ENCODE measurements at regions not wholly inside any gene's neighbourhood (a gene's known extent, or its start where the extent isn't known, plus 50 kb on each side); places are given as distances from the start of the nearest gene placed in this dataset.

- no peak overlapping the region for H3K27ac Mint-ChIP-seq
- Histone ChIP-seq H2BK120ac (ENCODE audit: low read depth, low read length, poor library complexity, severe bottlenecking) (no peak overlapping the region), H2AFZ (ENCODE audit: low read length) (no peak overlapping the region), H3K18ac (ENCODE audit: insufficient read length, low read depth, low read length) (no peak overlapping the region), H3K79me1 (ENCODE audit: insufficient read depth, low read depth, low read length, poor library complexity, severe bottlenecking) (no peaks in the 10 kb centered on the region), H3K9me3 (ENCODE audit: control insufficient read depth, low read depth, low read length) (no peaks in the 10 kb centered on the region), H3K23me2 (ENCODE audit: insufficient read length, low read depth, low read length, poor library complexity, severe bottlenecking) (no peaks in the 10 kb centered on the region), H2BK20ac (ENCODE audit: low read depth, low read length, poor library complexity, severe bottlenecking) (no peak overlapping the region), H3K27ac (ENCODE audit: insufficient read length, low read depth, low read length) (no peak overlapping the region), H2BK12ac (ENCODE audit: insufficient read length, low read depth, low read length) (no peak overlapping the region), H4K20me1 (ENCODE audit: control insufficient read depth, insufficient read depth, insufficient read length) (no peaks in the 10 kb centered on the region), H2BK5ac (ENCODE audit: insufficient read length, low read length) (no peak overlapping the region), H3K4me2 (ENCODE audit: insufficient read depth, insufficient read length, low read length) (no peak overlapping the region), H3K4ac (ENCODE audit: low read depth, low read length) (no peak overlapping the region), H3K14ac (ENCODE audit: insufficient read depth, low read length) (no peak overlapping the region), H2AK5ac (ENCODE audit: insufficient read length, low read length) (no peak overlapping the region), H3K23ac (ENCODE audit: insufficient read length, low read depth, low read length) (no peak overlapping the region), H3K27me3 (ENCODE audit: insufficient read depth, low read length) (no peaks in the 10 kb centered on the region), H3K4me1 (ENCODE audit: insufficient read depth, low read length) (no peaks in the 10 kb centered on the region), H4K8ac (replicated peaks; ENCODE audit: insufficient read length, low read depth, low read length) (no peak overlapping the region), H4K5ac (ENCODE audit: insufficient read length, low read depth, low read length) (no peak overlapping the region), H3K9ac (ENCODE audit: extremely low read depth, insufficient read length, low read length) (no peak overlapping the region), H2BK15ac (ENCODE audit: low read depth, low read length) (no peak overlapping the region), H3K79me2 (ENCODE audit: insufficient read depth, low read length) (no peaks in the 10 kb centered on the region), H3K56ac (ENCODE audit: insufficient read length, low read depth, low read length) (no peak overlapping the region), H4K91ac (ENCODE audit: insufficient read length, low read depth, low read length) (no peak overlapping the region), H3T11ph (ENCODE audit: low read length) (no peak overlapping the region)
- H3K4me1 Mint-ChIP-seq, result no peaks in the 10 kb centered on the region
- H3K9me3 Mint-ChIP-seq, result peaks cover 0 to 6% of the 10 kb centered on the region in 2 experiments; a peak in 3 of 5 replicates
- H3K36me3 Mint-ChIP-seq (ENCODE audit: insufficient read depth in 1 of 3, low read depth in 3 of 3), result no peaks in the 10 kb centered on the region; a peak in 2 of 7 replicates
- no peaks in the 10 kb centered on the region for H3K27me3 Mint-ChIP-seq (ENCODE audit: low read depth)
- no peak for TF ChIP-seq CTCF (conservative IDR thresholded peaks at IDR 0.05)
- no peak for DNase-seq
- H3K4me3 Mint-ChIP-seq, result no peak overlapping the region
- WGBS (ENCODE audit: extremely low coverage, insufficient read length, low lambda C conversion rate), result no CpG with 5 or more reads among the region's 1 CpG
Measured at GRCh38 chr13:58830841-58831240, 1199.3 kb downstream of the PCDH17 start.
